G401.6 (cell line): ENCODE measurements at regions not wholly inside any gene's neighbourhood (a gene's known extent, or its start where the extent isn't known, plus 50 kb on each side); places are given as distances from the start of the nearest gene placed in this dataset.
"Not testable (repeated sequence)": the region's sequence is repeated elsewhere in the genome, so short reads cannot be mapped to it uniquely, and the experiment has no call there.

Source experiments
- FAIRE-seq: peaks from 2 replicates; lab custom pipeline; 2012; peaks lifted over from hg19 to GRCh38; lab: Jason Lieb, UNC

DNA sequence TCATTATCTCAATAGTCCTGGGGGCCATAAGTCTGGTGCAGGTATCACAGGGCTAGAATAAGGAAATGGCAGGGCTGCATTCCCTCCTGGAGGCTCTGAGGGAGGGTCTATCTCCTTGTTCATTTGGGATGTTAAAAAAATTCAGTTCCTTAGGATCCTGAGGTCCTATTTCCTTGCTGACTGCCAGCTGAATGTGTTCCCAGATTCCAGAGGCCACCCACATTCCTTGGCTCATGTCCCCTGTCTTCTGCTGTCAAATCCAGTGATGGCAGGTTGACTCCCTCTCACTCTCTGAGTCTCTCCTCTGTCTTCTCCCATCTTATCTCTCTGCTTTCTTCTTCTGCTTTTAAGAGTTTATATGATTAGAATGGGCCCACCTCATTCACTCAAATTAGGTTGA, 400.6 kb downstream of the PTPRU start:
- no peak for FAIRE-seq

DNA sequence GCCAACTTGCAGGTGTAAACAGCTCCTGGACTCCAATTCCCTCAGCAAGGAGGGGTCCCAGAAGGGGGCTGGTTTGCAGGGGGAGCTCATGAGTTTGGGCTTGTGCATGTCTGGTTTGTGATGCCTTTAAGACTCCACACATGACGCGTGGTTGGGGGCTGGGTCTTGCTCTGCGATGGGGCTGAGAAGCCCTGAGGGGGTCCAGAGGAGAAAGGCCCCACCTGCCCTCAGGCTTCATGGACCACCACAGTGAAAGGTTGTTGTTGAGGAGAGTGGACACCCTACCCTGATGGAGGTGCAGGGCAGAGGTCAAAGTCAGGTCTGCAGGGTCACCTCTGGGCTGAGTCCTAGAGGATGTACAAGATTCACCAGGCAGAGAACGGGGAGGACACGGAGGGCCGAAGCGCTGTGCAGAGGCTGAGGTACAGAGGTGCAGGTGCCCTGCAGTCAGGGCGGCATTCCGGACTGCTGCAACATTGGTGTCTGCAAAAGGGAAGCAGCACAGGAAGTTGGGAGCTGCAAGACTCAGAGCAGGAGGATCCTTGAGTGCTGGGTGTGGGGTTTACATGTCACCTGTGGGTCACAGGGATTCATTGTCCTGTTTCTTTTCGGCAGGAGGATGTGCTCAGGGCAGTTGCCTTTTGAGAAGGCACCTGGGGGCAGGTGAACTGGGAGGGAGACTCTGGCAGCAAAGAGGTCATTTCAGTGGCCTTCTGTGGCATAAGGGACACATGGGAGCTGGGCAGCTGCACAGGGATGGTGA, 399.4 kb downstream of the PTPRU start:
- FAIRE-seq: no peak

DNA sequence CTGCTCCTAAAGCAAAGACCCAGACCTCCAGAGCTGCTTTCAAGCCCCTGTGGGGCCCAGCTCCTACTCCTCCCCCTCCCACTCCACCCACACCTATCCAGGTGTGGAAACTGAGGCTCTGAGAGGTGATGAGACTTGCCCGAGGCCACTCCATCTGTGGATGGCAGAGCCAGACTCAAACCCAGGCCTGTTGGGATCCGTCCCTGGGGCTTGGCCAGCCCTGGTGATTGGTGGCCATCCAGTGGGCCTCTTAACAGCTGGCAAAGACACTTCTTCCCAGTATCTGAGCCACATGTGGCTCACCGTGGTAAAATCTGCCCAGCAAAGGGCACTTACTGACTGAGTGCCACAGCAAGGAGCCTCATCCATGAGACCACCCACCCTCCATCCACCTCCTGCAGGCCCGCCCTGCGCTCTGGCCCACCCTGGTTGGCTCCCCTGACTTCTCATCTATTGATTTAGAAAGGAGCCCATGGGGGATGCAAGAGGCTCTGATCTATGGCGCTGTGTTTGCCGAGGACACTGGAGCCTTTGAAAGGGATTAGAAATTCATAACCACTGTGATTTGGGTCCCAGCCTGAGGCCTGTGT, 398.5 kb downstream of the PTPRU start:
- no peak for FAIRE-seq

DNA sequence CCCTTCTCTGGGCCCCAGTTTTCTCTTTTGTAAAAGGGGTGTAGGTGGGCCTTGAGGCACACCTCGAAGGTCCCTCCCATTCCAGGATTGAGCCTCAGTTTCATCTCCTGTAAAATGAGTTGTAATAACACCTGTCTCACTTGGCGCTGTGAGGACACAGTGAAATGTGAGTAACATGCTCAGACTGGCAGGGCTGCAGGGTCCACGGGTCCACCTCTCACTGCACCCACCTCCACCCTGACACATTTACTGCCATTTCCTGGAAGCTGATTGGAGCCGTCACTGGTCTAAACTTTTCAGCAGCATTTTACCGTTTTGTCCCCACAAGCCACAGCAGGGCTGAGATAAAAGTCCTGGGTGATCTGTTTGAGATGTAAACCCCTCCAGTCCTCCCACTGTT, 398.0 kb downstream of the PTPRU start:
- no peak for FAIRE-seq

DNA sequence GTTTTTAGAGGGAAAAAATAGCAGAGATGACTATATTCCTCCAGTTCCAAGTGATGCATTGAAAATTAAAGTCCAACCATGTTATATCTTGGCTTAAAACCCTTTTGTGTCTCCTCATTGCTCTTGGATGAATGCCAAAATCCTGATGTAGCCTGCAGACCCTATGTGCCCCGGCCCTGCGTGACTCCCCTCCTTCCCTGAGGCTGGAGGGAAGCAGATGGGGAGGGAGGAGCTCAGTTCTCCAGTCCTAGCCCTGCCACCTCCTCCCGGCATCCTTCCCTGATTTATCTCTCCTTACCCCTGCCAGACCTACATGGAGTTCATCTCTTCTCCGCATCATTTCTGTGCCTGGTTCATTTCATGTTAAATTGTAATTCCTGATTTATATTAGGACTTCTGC, 397.4 kb downstream of the PTPRU start:
- no peak for FAIRE-seq

DNA sequence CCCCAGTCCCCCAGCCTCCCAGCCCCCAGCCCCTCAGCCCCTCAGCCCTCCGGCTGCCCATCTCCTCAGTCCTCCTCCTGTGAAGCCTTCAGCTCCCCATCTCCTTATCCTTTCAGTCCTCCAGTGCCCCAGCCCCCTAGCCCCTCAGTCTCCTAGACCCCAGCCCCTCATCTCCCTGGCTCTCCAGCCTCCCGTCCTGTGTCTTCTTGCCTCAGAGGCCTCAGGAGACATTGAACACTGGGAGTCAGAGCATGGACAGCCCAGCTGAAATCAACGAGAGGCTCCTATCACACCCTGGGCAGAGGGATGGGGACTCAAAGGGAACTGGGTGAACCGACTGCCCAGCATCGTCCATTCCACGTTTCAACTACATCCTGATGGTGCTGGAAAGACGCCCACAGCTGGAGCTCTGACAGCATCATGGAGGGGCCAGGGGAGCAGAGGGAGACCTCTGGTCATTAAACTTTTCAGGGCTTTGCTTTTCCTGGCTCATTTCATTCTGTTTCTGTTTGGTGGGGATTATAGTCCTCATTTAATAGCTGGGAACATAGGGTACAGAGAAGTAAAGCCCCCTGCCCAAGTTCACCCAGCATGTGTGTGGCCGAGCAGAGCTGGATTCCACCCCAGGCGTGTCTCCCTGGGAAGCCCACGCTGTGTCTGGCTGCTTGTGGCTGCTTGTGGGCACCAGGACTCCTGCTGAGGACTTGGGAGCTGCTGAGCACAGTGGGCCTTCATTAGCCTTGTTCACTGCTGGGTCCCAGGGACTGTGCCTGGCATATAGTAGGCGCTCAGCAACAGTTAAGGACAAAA, 396.7 kb downstream of the PTPRU start:
- FAIRE-seq: no peak

DNA sequence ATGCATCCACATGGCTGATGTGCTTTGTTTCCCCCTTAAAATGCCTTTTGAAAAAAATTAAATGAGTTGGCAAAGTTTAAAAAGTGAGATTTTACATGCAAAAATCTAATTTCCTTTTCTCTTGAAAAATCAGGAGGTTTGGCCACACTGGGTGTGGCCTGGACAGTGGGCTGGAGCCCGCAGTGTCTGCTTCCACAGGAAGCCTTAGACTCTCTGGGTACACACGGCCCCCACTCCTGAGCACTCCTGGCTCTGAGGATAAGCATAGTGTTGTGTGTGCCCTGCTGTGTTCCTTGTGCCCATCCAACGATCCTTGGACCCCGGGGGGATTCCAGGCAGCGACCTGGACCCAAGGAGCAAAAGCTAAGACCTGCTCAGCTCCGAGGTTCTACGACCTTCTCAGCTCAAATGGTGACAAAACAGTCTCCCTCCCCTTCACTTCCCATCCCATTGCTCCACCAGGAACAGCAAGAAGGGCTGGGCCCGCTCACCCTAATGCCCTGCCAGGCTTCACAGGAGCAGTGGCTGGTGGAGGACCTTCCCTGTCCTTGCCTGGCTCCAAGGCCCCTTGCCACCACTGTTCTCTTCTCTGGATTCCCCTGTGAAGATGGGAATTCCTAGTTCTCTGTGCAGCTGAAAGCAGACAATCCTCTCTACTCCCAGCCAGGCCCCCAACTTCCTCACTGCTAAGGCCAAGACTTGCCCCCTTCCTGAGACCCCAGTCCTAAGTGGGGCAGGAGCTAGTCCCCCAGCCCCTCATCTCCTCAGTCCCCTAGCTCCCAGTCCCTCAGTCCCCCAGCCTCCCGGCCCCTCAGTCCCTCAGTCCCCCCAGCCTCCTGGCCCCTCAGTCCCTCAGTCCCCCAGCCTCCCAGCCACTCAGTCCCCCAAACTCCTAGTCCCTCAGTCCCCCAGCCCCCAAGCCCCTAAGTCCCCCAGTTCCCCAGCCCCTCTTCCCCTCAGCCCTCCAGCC, 395.8 kb downstream of the PTPRU start:
- FAIRE-seq: no peak

DNA sequence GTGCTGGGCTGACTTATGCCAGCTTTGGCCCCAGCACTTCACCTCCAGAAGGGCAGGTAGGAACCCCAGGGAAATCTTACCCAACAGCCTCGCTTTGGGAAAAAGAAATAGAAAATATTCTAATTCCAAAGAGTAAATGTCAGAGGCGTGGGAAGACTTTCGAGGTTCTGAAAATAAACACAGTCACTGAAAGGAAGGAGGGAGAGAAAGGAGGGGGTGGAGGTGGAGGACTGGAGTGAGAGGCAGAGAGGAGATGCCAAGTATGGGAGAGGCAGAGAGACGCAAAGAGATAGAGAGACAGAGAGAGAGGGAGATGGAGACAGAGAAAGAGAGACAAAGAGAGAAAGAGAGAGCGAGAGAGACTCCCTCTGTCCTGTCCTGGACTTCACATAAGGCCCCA, 395.0 kb downstream of the PTPRU start:
- no peak for FAIRE-seq

DNA sequence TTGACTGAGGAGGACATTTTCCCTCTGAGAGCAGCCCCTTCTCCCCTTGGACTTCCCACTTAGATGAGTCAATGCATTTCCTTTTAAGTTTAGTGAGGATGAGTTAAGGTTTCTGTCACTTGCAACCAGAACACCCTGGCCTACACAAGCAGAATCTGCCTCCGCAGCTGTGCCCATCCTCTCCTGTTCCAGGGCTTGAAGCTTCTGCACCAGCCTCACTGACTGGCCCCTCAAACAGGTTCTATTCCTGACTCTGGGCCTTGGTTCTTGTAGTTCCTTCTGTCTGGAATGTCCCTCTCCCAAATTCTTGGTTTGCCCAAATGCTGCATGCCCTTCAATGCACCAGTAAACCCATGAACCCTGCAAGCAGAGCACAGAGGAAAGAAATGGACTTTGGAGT, 394.4 kb downstream of the PTPRU start:
- FAIRE-seq: no peak

DNA sequence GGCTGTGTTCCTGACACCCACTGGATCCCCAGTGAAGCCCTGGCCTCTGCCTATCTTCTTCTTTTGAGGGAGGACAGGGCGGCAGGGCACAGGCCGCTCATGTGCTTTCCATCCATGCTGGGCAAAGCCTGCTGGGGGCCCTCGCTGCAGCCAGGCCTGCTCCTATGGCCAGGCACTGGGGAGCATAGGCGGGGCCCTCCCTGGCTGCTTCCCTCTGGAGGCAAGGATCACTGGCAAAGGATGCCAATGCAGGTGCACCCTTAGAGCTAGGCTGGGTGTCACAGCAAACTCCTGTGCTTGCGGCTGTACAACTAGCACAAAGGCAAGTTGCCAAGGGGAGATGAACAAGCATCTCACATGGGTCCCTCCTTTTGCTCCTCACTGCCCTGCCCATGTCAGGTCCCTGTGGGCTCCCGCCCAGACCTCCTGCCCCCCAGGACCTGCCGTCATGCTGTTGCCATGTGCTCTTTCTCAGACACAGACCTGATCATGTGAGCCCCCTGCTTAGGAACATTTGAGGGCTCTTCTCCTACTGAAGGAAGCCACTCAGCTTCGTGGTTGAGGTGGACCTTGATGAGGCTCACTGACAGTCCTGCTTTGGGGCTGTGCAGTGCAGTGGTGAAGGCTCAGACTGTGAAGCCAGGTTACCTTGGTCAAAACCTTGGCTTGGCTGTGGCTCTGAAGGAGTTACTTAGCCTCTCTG, 393.6 kb downstream of the PTPRU start:
- FAIRE-seq: no peak

DNA sequence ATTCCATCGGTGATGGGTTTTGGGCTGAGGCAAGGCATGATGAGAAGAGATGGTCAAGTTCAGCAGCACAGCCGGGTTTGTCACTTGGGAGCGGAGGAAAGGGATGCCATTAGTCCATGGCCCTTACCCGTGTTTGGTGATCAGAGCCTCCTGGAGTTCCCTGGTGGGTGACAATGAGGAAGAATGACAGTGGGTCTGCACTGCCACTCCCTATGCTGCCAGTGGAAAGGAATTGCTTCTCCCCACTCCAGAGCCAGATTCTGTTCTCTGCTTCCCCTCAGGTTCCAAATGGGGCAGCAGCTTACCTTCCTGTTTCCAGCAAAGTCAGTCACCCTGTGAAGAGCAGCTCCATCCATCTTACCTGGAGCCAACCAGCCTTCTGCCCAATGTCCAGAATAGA, 393.1 kb downstream of the PTPRU start:
- FAIRE-seq: no peak

DNA sequence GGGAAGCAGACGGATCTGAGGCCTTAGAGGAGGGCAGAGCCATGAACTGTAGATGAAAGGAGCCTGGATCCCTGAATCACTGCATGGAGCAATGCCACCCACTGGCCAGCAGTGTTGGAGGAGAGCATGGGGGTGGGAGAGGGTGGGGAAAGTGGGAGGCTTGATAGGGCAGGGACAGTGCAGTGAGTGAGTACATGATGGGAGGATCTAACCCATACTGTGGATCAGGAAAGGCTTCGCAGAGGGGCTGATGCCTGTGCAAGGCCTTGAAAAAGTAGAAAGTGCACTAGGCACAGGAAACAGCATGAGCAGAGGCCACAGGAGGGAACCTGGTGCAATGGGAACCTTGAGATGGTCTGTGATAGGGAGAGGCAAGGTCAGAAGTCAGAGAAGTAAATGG, 391.9 kb downstream of the PTPRU start:
- FAIRE-seq: no peak

DNA sequence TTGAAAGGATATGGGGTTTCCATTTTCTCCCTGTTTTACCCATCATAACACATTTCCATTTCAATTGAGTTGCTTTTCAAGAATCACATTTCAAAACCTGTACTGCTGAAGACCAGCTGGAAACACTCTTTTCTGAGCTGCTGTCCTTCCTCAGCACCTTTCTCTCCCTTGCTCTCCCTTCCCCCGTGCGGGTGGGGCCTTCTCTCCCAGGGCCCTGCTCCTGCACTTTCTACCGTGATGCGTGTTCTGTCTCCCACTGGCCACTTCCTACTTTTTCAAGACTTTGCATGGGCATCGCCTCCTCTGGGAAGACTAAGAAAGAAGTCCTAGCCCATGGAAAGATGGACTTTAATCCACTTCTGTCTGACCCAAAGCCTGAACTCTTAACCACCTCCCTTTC, 390.4 kb downstream of the PTPRU start:
- no peak for FAIRE-seq

DNA sequence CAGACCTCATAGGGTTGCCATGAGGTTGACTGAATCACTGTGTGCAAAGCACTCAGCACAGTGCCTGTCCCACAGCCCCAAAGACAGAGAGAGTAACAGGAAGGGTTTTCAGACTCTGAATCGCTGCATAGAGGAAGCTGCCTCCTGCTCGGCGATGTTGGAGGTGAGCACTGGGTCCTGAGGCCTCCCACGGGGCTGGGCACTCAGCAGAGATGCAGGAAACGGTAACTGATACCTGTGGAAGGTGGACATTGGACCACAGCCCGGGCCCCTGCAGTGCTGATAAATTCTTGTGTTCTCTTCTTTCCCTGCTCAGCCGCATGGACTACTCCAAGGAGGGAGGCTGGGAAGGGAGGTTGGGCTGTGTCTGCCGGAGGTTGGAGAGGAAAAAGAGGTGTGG, 389.7 kb downstream of the PTPRU start:
- FAIRE-seq: no peak

DNA sequence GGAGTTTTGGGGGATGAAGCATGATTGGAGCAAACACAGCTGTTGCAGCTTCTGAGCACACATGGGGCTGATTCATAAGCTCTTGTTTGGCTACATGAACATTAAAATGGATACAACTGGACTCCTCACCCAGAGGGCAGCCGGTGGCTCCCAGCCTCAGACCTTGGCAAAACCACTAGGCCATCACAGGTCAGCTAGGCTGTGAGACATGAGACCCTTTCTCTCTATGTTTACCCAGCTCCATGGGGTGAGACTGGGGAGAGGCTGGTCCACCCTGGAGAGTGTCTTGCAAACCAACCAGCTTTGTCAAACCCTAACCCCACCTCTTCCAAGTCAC, 388.7 kb downstream of the PTPRU start:
- FAIRE-seq: no peak

DNA sequence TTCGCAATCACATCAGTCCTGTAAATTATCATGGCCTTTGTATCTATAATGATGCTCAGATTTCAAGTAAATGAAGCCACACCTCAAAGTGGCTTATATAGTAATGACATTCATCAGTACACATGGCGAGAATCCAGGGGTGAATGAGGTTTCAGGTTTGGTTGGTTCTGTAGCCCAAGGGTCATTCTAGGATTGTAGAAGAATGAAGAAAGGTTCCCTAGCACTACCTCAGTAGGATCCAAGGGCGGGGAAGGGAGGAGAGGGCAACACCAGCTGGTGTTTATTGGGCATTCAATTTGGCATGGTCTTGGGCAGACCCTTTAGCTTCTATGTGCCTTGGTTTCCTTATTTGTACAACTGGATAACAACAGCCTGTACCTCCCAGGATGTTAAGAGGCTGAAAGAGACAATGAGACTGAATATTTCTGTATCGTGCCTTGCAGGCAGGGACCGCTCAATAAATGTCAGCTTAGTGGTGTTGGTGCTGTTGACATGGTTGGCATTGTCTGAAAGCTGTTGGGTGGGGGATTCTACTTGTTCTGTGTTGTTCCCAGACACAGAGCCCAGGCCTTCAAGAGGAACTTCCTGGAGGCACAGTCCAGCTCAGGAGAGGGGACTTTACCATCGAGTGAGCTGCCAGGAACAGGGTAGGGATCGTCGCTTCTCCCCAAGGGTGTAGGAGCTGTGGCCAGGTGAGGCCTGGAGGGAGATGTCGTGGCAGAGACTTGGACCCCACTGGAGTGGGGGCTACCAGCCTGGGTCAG, 388.2 kb downstream of the PTPRU start:
- no peak for FAIRE-seq

DNA sequence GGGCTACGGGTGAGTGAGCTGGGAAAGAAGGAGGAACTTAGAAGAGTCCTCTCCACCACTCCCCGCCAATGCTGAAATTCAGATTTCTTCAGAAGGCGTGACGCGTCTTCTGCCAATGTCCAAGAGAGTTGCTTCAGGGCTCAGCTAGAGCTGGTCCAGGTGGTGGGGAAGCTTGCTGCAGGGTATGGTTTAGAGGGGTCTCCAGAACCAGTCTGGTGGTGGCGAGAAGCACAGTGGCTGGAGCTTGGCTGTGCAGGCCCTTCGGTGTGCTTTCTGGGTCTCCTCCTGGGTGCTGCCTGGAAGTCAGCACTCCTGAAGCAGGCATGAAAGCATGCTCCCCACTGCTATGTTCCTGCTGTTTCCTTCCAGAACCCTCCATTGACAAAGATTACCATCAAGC, 387.2 kb downstream of the PTPRU start:
- FAIRE-seq: no peak

DNA sequence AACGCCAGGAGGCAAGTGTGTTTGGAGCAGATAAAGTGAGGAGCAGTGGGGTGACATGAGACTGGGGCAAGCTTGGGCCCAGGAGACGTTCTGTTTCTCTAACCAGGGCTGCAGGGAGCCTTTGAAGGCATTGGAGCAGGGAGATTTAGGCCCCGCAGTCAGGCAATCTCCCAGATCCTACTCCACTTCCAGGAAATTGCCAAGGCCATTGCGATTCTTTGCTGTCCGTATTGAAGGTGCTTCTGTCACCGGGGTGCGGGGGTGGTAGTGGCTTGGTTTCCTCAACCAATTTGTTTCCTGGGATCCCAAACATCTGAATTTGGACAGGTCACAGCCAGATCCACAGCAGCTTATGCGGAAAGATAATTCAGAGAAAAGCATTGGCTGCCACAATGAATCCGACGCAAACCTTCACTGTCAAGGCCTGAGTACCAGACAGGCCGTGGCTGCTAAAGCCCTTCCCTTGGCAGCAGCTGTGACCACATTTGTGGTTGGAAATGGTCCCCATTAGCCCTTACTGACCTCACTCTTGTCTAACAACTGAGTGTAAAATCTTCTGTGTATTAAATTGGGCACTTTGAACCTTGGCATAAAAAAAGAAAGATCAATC, 385.6 kb downstream of the PTPRU start:
- no peak for FAIRE-seq

DNA sequence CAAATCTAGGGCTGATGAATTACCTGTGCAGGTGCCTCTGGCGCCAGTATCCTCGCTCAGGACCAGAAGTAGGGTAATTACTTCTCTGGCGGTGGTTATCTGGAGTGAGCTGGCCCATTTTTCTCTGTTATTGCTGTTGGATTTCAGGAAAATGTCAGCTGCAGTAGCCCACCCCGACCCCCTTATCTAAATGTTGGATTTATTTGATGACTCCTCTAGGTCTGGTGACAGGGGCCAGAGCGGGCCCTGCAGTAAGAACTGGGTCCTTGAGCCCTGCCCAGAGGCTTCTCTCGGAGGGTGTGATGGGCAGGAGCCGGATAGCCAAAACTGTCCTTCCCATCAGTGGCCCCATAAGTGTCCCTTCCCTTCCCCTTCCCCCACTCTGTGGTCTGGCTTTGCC, 384.3 kb downstream of the PTPRU start:
- FAIRE-seq: no peak

DNA sequence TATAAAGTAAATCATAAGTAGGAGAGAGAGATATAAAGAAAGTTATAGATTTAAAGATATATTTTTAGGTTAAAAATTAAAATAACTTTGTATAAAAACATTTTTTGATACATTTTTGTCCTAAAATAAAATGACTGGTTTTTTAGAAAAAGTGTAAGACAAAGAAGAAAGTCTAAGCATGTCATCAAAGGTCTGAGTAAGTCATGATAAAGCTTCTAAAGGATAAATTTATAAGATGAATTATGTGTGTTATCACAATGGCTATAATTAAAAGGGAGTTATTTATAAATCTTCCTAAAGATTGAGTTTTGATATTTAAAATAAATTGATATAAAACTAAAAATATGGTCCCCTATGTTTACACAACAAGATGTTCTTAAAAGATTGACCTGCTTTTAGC, 370.9 kb downstream of the PTPRU start:
- FAIRE-seq: no peak

DNA sequence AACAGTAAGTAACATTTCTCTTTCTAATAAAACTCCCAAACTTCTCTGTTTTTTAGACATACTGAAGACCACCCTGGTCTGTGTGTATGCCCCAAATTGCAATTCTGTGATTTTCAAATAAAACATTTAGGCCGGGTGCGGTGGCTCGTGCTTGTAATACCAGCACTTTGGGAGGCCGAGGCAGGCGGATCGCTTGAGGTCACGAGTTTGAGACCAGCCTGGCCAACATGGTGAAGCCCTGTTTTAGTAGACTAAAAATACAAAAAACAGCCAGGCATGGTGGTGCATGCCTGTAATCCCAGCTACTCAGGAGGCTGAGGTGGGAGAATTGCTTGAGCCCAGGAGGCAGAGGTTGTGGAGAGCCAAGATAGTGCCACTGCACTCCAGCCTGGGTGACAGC, 368.5 kb downstream of the PTPRU start:
- FAIRE-seq: not testable (repeated sequence)
